Heart left ventricle (tissue), 16 donors: ENCODE measurements at regions not wholly inside any gene's neighbourhood (a gene's known extent, or its start where the extent isn't known, plus 50 kb on each side); places are given as distances from the start of the nearest gene placed in this dataset.

Experiments used
- ATAC-seq, 4 donors: fragments of 200-7000 bp; cut with Tn5 transposase; one replicate each; pipeline ENCODE4 v1.9.1; 2020 to 2022; ENCODE audit warnings: moderate library complexity in 4 of 4, mild to moderate bottlenecking in 3 of 4, moderate number of reproducible peaks in 1 of 4
- DNase-seq, 5 donors: peaks; one replicate each; pipeline ENCODE4 v3.0.0-alpha.2; 2020
- H3K27ac ChIP-seq, 12 donors: fragments of 200-600 bp; sonication (generic) in 4 of 12; one replicate each; pipeline versions ENCODE4 v1.5.0 to v1.8.0; 2016 to 2022; ENCODE audit warnings: mild to moderate bottlenecking in 2 of 12
- H3K27me3 ChIP-seq, 9 donors: fragments of 200-600 bp; sonication (generic) in 2 of 9; one replicate each; pipeline versions ENCODE4 v1.5.1 to v1.8.0; 2016 to 2022; ENCODE audit warnings: mild to moderate bottlenecking in 3 of 9
- H3K36me3 ChIP-seq, 9 donors: fragments of 200-600 bp; sonication (generic) in 2 of 9; one replicate each; pipeline versions ENCODE4 v1.5.0 to v1.8.0; 2018 to 2022; ENCODE audit warnings: mild to moderate bottlenecking in 2 of 9
- H3K4me1 ChIP-seq, 12 donors: fragments of 200-600 bp; sonication (generic) in 4 of 12; one replicate each; pipeline versions ENCODE4 v1.5.0 to v1.8.0; 2016 to 2022; ENCODE audit warnings: mild to moderate bottlenecking in 3 of 12
- H3K4me3 ChIP-seq, 12 donors: fragments of 200-600 bp; sonication (generic) in 4 of 12; one replicate each; pipeline versions ENCODE4 v1.5.0 to v1.8.0; 2017 to 2022; ENCODE audit warnings: mild to moderate bottlenecking in 9 of 12, moderate library complexity in 4 of 12
- H3K9me3 ChIP-seq, 12 donors: fragments of 200-600 bp; sonication (generic) in 4 of 12; one replicate each; pipeline versions ENCODE4 v1.5.0 to v1.8.0; 2016 to 2022; ENCODE audit warnings: mild to moderate bottlenecking in 1 of 12
- POLR2A ChIP-seq, 2 donors: fragments of 450-650 bp; IDR thresholded peaks; one replicate each; pipeline ENCODE4 v1.6.1; 2017; ENCODE audit warnings: antibody characterized with exemption in 2 of 2, mild to moderate bottlenecking in 2 of 2, moderate library complexity in 2 of 2
- WGBS, 4 donors: extraction: QIAGEN DNeasy Blood & Tissue Kit in 2 of 4; methylation state at CpG; one replicate each; pipeline versions ENCODE4 v1.1.5 to v1.1.7; 2013 to 2018; 5-methylcytosine and 5-hydroxymethylcytosine counted together
- intact Hi-C, 10 donors: fragments of 100-400 bp; cut with DNase I; formaldehyde crosslinking; loops; one replicate each; pipeline versions ENCODE4 v1.11.1 to v1.14.2; 2022
- TF ChIP-seq, protein P1 (sequence below), 12 donors: fragments of 200-600 bp; sonication (generic) in 4 of 12; IDR thresholded peaks; one replicate each; pipeline versions ENCODE4 v1.5.0 to v1.8.0; 2018 to 2022; ENCODE audit warnings: antibody characterized with exemption in 12 of 12, mild to moderate bottlenecking in 5 of 12
- donor health status: ischemic (EF 13 %, LVEDD 7.1; RV severe dilation, severe dysfunction).
- donor health status: healthy with polysubstance abuse.
- donor health status: DM: no; HTN: yes; CAD: no.
- donor health status: DM: no; HTN: no; CAD: no.
- donor health status: ischemic (EF 25% LVEDD 6.9; RV normal size, moderate dysfunction).
- donor health status: ischemic (EF 25% LVEDD 5.7; RV mildly dilated, moderate dysfunction).
- donor health status: healthy.
- donor health status: DM: yes; HTN: yes; CAD: no.
- donor health status: ischemic (EF 35%, LVEDD 5.7; RV mildly dilated, moderate dysfunction).
- donor health status: nonischemic (EF 11% LVEDD 7.7; RV severe dilation, severe dysfunction).
- donor health status: DM: yes; HTN: yes; CAD: no.
- donor health status: PGD.
- donor health status: ischemic (EF 29% LVEDD 5.4; RV normal size, mild dysfunction).
- donor health status: nonischemic (EF 23%, LVEDD 6.1; RV moderate dilation, normal function).

- no peaks in the 10 kb centered on the region for H3K9me3 ChIP-seq
- TF ChIP-seq, protein P1, sequence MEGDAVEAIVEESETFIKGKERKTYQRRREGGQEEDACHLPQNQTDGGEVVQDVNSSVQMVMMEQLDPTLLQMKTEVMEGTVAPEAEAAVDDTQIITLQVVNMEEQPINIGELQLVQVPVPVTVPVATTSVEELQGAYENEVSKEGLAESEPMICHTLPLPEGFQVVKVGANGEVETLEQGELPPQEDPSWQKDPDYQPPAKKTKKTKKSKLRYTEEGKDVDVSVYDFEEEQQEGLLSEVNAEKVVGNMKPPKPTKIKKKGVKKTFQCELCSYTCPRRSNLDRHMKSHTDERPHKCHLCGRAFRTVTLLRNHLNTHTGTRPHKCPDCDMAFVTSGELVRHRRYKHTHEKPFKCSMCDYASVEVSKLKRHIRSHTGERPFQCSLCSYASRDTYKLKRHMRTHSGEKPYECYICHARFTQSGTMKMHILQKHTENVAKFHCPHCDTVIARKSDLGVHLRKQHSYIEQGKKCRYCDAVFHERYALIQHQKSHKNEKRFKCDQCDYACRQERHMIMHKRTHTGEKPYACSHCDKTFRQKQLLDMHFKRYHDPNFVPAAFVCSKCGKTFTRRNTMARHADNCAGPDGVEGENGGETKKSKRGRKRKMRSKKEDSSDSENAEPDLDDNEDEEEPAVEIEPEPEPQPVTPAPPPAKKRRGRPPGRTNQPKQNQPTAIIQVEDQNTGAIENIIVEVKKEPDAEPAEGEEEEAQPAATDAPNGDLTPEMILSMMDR (IDR thresholded peaks at IDR 0.05), result no peak
- no peak for TF ChIP-seq POLR2A (IDR thresholded peaks at IDR 0.05)
- DNase-seq, result no peak
- ATAC-seq, result no peak
- WGBS, 4 donors, result 72 to 77% (median 75%) methylated on average over 10 of the region's 10 CpGs
- H3K27ac ChIP-seq, result no peak overlapping the region
- H3K27me3 ChIP-seq, result no peaks in the 10 kb centered on the region
- H3K4me1 ChIP-seq, result no peaks in the 10 kb centered on the region
- intact Hi-C loops, result no loop called here
- no peaks in the 10 kb centered on the region for H3K36me3 ChIP-seq
- peak overlapping the region in 2 of 12 donors; percentile 21 to 30 for H3K4me3 ChIP-seq
These were observed 567.6 kb downstream of the PLCL1 start for GRCh38 chr2:198371921-198372543.

DNA sequence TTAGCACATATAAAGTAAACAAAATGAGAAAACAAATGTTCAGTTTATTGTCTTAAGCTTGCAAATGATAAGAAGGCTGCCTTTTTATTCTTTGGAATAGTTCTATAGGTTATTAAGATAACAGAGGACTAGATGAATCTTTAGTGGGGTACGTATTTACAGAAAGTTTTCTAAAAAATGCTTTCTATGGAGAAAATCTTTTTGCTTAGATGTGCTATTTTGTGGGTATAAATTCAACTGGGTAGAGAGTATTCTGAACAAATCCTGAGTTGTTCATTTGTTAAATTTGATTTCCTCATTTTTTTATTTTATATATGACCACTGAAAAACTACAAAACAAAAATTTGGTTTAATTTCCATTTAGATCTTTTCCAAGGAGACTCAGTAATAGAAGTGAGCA lies 566.9 kb downstream of the PLCL1 start:
- H3K4me3 ChIP-seq, result no peak overlapping the region
- no peak overlapping the region for H3K27ac ChIP-seq
- no peaks in the 10 kb centered on the region for H3K36me3 ChIP-seq
- no peaks in the 10 kb centered on the region for H3K27me3 ChIP-seq
- DNase-seq, result no peak
- H3K4me1 ChIP-seq, result no peaks in the 10 kb centered on the region
- TF ChIP-seq POLR2A (IDR thresholded peaks at IDR 0.05), result no peak
- TF ChIP-seq, protein P1 (IDR thresholded peaks at IDR 0.05), result no peak
- intact Hi-C loops, result no loop called here
- WGBS, 4 donors, result 84 to 92% (median 89%) methylated on average over 1 of the region's 1 CpG
- H3K9me3 ChIP-seq, result no peaks in the 10 kb centered on the region
- ATAC-seq, result no peak

GRCh38 chr2:198368089-198368488 lies 563.7 kb downstream of the PLCL1 start:
- no peaks in the 10 kb centered on the region for H3K4me1 ChIP-seq
- DNase-seq (no peak), ATAC-seq (no peak)
- no peaks in the 10 kb centered on the region for H3K36me3 ChIP-seq
- no peaks in the 10 kb centered on the region for H3K9me3 ChIP-seq
- no peaks in the 10 kb centered on the region for H3K27me3 ChIP-seq
- intact Hi-C loops, result no loop called here
- H3K4me3 ChIP-seq, result no peak overlapping the region
- TF ChIP-seq, protein P1 (IDR thresholded peaks at IDR 0.05), result no peak
- no peak for TF ChIP-seq POLR2A (IDR thresholded peaks at IDR 0.05)
- WGBS, 4 donors, result 29 to 43% (median 31%) methylated on average over 2 of the region's 2 CpGs
- H3K27ac ChIP-seq, result no peak overlapping the region

- DNase-seq (no peak), ATAC-seq (no peak)
- H3K4me1 ChIP-seq, result no peaks in the 10 kb centered on the region
- TF ChIP-seq, protein P1 (IDR thresholded peaks at IDR 0.05), result no peak
- TF ChIP-seq POLR2A (IDR thresholded peaks at IDR 0.05), result no peak
- H3K4me3 ChIP-seq, result no peak overlapping the region
- intact Hi-C loops, result no loop called here
- H3K27ac ChIP-seq, result no peak overlapping the region
- H3K36me3 ChIP-seq, result no peaks in the 10 kb centered on the region
- WGBS, 4 donors, result 56 to 84% (median 73%) methylated on average over 1 of the region's 1 CpG
- H3K9me3 ChIP-seq, result no peaks in the 10 kb centered on the region
- peaks cover 0 to 9% (median 0%) of the 10 kb centered on the region in 9 donors for H3K27me3 ChIP-seq
These were observed 558.3 kb downstream of the PLCL1 start for GRCh38 chr2:198362740-198363139.
